SU-DHL-6 (cell line): ENCODE measurements at regions not wholly inside any gene's neighbourhood (a gene's known extent, or its start where the extent isn't known, plus 50 kb on each side); places are given as distances from the start of the nearest gene placed in this dataset.

Experiments used
- CTCF ChIP-seq: fragments of 200-600 bp; sonication (generic); IDR thresholded peaks from one replicate; pipeline ENCODE4 v1.5.1; 2017; ENCODE audit warnings: antibody characterized with exemption, mild to moderate bottlenecking, low read length, moderate library complexity; ENCODE audit not compliant: insufficient read depth, poor library complexity, severe bottlenecking
- EZH2phosphoT487 ChIP-seq: fragments of 200-600 bp; sonication (generic), shearing (Covaris generic); conservative IDR thresholded peaks from 2 replicates; pipeline ENCODE4 v1.6.1; 2018; ENCODE audit warnings: mild to moderate bottlenecking, antibody characterized with exemption, low read length, moderate library complexity, mixed read lengths

DNA sequence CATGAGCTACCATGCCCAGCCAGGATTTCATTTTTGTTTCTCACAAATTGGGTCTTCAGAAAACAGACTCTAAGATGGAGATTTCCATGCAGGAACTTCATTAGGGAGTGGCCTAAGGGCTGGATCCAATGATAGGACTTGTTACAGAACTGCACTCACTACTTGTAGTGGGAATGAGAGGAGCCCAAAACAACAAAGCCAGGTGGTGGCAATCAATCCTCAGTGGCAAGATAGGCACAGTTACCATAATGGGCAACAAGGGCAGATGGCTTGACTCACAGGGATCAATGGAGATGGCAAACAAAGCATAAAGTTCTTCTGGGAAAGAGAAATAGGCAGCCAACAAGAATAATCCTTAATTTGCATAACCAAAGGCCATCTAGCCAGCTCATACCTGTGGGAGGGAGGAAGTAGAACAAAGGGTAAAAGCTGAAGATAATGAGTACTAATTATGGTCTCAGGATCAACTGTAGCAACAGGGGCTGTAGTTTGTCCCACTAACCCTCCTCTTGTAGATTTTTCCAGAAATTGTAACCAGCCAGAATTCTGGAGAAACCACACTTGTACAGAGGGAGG lies 72.8 kb upstream of the MAPK10 start:
- TF ChIP-seq CTCF (no peak), EZH2phosphoT487 (no peak)
